HepG2 (cell line): ENCODE measurements at regions not wholly inside any gene's neighbourhood (a gene's known extent, or its start where the extent isn't known, plus 50 kb on each side); places are given as distances from the start of the nearest gene placed in this dataset.

Source experiments
- ATAC-seq: fragments of 200-7000 bp; cut with Tn5 transposase; 3 replicates; pipeline ENCODE4 v1.9.1; 2020; ENCODE audit warnings: mild to moderate bottlenecking, moderate library complexity
- BruUV-seq: library from RNA; stranded (reverse); fragments of 400-500 nt; replicated peaks from 2 replicates; lab custom pipeline; 2021; lab: Mats Ljungman, UMichigan
- CTCF ChIA-PET: fragments of 300-600 bp; formaldehyde crosslinking; extraction: SDS; loops from one replicate; lab custom pipeline; 2021; ENCODE audit warnings: low total read pairs, inconsistent platforms, low intra/inter-chr PET ratio; lab: Yijun Ruan, JAX
- POLR2A ChIA-PET: fragments of 350-600 bp; sonication (Branson Sonifier 250); formaldehyde crosslinking; loops from one replicate; lab custom pipeline; 2020; ENCODE audit warnings: antibody characterized with exemption, inconsistent platforms; lab: Yijun Ruan, JAX
- DNase-seq: peaks from one replicate; pipeline ENCODE4 v3.0.0-alpha.2; 2015; ENCODE audit warnings: low spot score
- FAIRE-seq: peaks from 3 replicates; lab custom pipeline; 2011; peaks lifted over from hg19 to GRCh38; lab: Jason Lieb, UNC
- H2AFZ ChIP-seq: one replicate; pipeline ENCODE4 v1.6.1; 2011; ENCODE audit warnings: low read length, inconsistent platforms
- H3K27ac ChIP-seq: fragments of 300-600 bp; 3 replicates; pipeline ENCODE4 v1.8.0; 2011; ENCODE audit warnings: mixed run types, mild to moderate bottlenecking, mixed read lengths, low read length, inconsistent platforms; ENCODE audit not compliant: insufficient read depth; ENCODE audit errors: extremely low read length
- H3K27me3 ChIP-seq, 2 experiments: fragments of 200-600 bp in 1 of 2; 2 replicates in 1 of 2; 3 replicates in 1 of 2; pipeline versions ENCODE4 v1.6.0 to v1.8.0; 2011; ENCODE audit warnings: low read length in 2 of 2, mild to moderate bottlenecking in 2 of 2, moderate library complexity in 2 of 2, inconsistent platforms in 1 of 2; ENCODE audit not compliant: insufficient read depth in 2 of 2, control insufficient read depth in 1 of 2
- H3K36me3 ChIP-seq, 2 experiments: fragments of 200-600 bp in 1 of 2; replicated peaks in 1 of 2; 2 replicates in 1 of 2; 3 replicates in 1 of 2; pipeline versions ENCODE4 v1.5.1 to v1.8.0; 2011; ENCODE audit warnings: low read length in 2 of 2, inconsistent platforms in 1 of 2; ENCODE audit not compliant: insufficient read depth in 2 of 2, control insufficient read depth in 1 of 2
- H3K4me1 ChIP-seq: 2 replicates; pipeline ENCODE4 v1.5.1; 2012; ENCODE audit warnings: low read length, inconsistent platforms; ENCODE audit not compliant: insufficient read depth
- H3K4me2 ChIP-seq: 2 replicates; pipeline ENCODE4 v1.6.0; 2011; ENCODE audit warnings: low read depth, low read length, inconsistent platforms
- H3K4me3 ChIP-seq, 3 experiments: fragments of 200-600 bp in 1 of 3; sonication (generic), shearing (Covaris generic) in 1 of 3; replicated peaks in 1 of 3; 2 replicates each; pipeline ENCODE4 v1.5.1; 2011 to 2016; ENCODE audit warnings: low read length in 3 of 3, inconsistent platforms in 2 of 3, low read depth in 2 of 3, mild to moderate bottlenecking in 2 of 3, control low read depth in 1 of 3, mixed read lengths in 1 of 3; ENCODE audit not compliant: insufficient read depth in 1 of 3
- H3K79me2 ChIP-seq: one replicate; pipeline ENCODE4 v1.6.1; 2011; ENCODE audit warnings: low read length, inconsistent platforms; ENCODE audit not compliant: insufficient read depth
- H3K9ac ChIP-seq: 2 replicates; pipeline ENCODE4 v1.6.0; 2011; ENCODE audit warnings: mild to moderate bottlenecking, low read depth, low read length, inconsistent platforms; ENCODE audit not compliant: insufficient read depth
- H3K9me3 ChIP-seq: 2 replicates; pipeline ENCODE4 v1.5.1; 2012; ENCODE audit warnings: mild to moderate bottlenecking, low read length
- H4K20me1 ChIP-seq: 2 replicates; pipeline ENCODE4 v1.6.0; 2011; ENCODE audit warnings: inconsistent platforms, mild to moderate bottlenecking, low read length, moderate library complexity; ENCODE audit not compliant: insufficient read depth
- BRF2 ChIP-seq: sonication (generic); formaldehyde crosslinking; IDR thresholded peaks from 2 replicates; pipeline ENCODE4 v1.8.1; 2022; ENCODE audit warnings: mild to moderate bottlenecking, missing genetic modification reagents
- GMEB2 ChIP-seq: IDR thresholded peaks from 2 replicates; pipeline ENCODE4 v1.6.1; 2016; ENCODE audit warnings: missing biosample characterization, missing genetic modification reagents, low read depth
- NBN ChIP-seq: fragments of 450-650 bp; conservative IDR thresholded peaks from 2 replicates; pipeline ENCODE4 v1.6.1; 2017
- NFE2L1 ChIP-seq: sonication (generic); formaldehyde crosslinking; IDR thresholded peaks from 2 replicates; pipeline ENCODE4 v1.4.0; 2020; ENCODE audit warnings: missing genetic modification reagents, mild to moderate bottlenecking, borderline replicate concordance
- RARA ChIP-seq: IDR thresholded peaks from 2 replicates; pipeline ENCODE4 v1.6.1; 2016; ENCODE audit warnings: missing genetic modification reagents, missing compliant biosample characterization
- THYN1 ChIP-seq: sonication (generic); formaldehyde crosslinking; IDR thresholded peaks from 2 replicates; pipeline ENCODE4 v1.8.1; 2023; ENCODE audit warnings: low read depth, mild to moderate bottlenecking, moderate library complexity, missing genetic modification reagents, borderline replicate concordance
- ZNF281 ChIP-seq: sonication (generic); formaldehyde crosslinking; IDR thresholded peaks from 2 replicates; pipeline ENCODE4 v1.4.0; 2020; ENCODE audit warnings: missing genetic modification reagents, borderline replicate concordance
- ZNF296 ChIP-seq: sonication (generic); formaldehyde crosslinking; conservative IDR thresholded peaks from 2 replicates; pipeline ENCODE4 v1.5.0; 2020; ENCODE audit warnings: mild to moderate bottlenecking, missing genetic modification reagents
- ZNF30 ChIP-seq: sonication (generic); formaldehyde crosslinking; IDR thresholded peaks from 2 replicates; pipeline ENCODE4 v1.5.0; 2020; ENCODE audit warnings: mild to moderate bottlenecking, missing genetic modification reagents
- ZNF331 ChIP-seq: sonication (generic); formaldehyde crosslinking; IDR thresholded peaks from 2 replicates; pipeline ENCODE4 v1.4.0; 2020; ENCODE audit warnings: missing genetic modification reagents
- ZNF367 ChIP-seq: sonication (generic); formaldehyde crosslinking; IDR thresholded peaks from 2 replicates; pipeline ENCODE4 v1.4.0; 2020; ENCODE audit warnings: missing genetic modification reagents, borderline replicate concordance
- ZNF468 ChIP-seq: sonication (generic); formaldehyde crosslinking; IDR thresholded peaks from 2 replicates; pipeline ENCODE4 v1.8.0; 2022; ENCODE audit warnings: mild to moderate bottlenecking, moderate library complexity, missing genetic modification reagents
- ZNF510 ChIP-seq: sonication (generic); formaldehyde crosslinking; IDR thresholded peaks from 2 replicates; pipeline ENCODE4 v1.4.0; 2020; ENCODE audit warnings: low read depth, mild to moderate bottlenecking, missing genetic modification reagents
- ZNF550 ChIP-seq: sonication (generic); formaldehyde crosslinking; IDR thresholded peaks from 2 replicates; pipeline ENCODE4 v1.4.0; 2020; ENCODE audit warnings: mild to moderate bottlenecking, missing genetic modification reagents, borderline replicate concordance
- WGBS: methylation state at CpG from one replicate; pipeline ENCODE4 v1.1.6; 2017; ENCODE audit warnings: low lambda C conversion rate; 5-methylcytosine and 5-hydroxymethylcytosine counted together
- in situ Hi-C: cut with HindIII; loops from 2 replicates; pipeline ENCODE4 v1.10.0; 2017; ENCODE audit warnings: low pct_unique_long_range_greater_than_20kb; ENCODE audit not compliant: extremely low pct_ligation_motif_present
- intact Hi-C: fragments of 100-400 bp; cut with micrococcal nuclease; formaldehyde crosslinking; loops from one replicate; pipeline ENCODE4 v1.10.0; 2022; ENCODE audit not compliant: unreplicated experiment

- no peaks in the 10 kb centered on the region for H3K4me1 ChIP-seq
- 1% methylated on average over 4 of the region's 4 CpGs for WGBS
- H3K36me3 ChIP-seq, result no peaks in the 10 kb centered on the region
- ATAC-seq, result no peak
- no peak overlapping the region for H2AFZ ChIP-seq
- no peak for FAIRE-seq
- no peaks in the 10 kb centered on the region for H3K9me3 ChIP-seq
- H4K20me1 ChIP-seq, result no peaks in the 10 kb centered on the region
- H3K27ac ChIP-seq, result no peak overlapping the region
- POLR2A ChIA-PET, result no interaction called here
- H3K79me2 ChIP-seq, result no peaks in the 10 kb centered on the region
- CTCF ChIA-PET, result no interaction called here
- no TSS peak for BruUV-seq
- no peak overlapping the region for H3K4me3 ChIP-seq
- TF ChIP-seq ZNF281, result no peak
- no peak for TF ChIP-seq RARA (CRISPR knock-in tag)
- no peak for TF ChIP-seq ZNF510
- TF ChIP-seq ZNF550 (CRISPR knock-in tag), result no peak
- no peak for TF ChIP-seq NBN
- no peak for TF ChIP-seq GMEB2
- TF ChIP-seq ZNF468, result no peak
- TF ChIP-seq BRF2 (CRISPR knock-in tag), result no peak
- TF ChIP-seq ZNF331 (CRISPR knock-in tag), result no peak
- no peak for TF ChIP-seq NFE2L1
- no peak for TF ChIP-seq ZNF296 (CRISPR knock-in tag)
- no peak for TF ChIP-seq THYN1 (CRISPR knock-in tag)
- TF ChIP-seq ZNF367 (CRISPR knock-in tag), result no peak
- no peak for TF ChIP-seq ZNF30
- no peak overlapping the region for H3K9ac ChIP-seq
- no peak for DNase-seq
- H3K27me3 ChIP-seq, result no peaks in the 10 kb centered on the region
- intact Hi-C loops, result no loop called here
- no peak overlapping the region for H3K4me2 ChIP-seq
- in situ Hi-C loops, result no loop called here
Observed at GRCh38 chr13:84430446-84430845, 548.2 kb upstream of the SLITRK1 start.
